ENCODE measurements at regions not wholly inside any gene's neighbourhood (a gene's known extent, or its start where the extent isn't known, plus 50 kb on each side); places are given as distances from the start of the nearest gene placed in this dataset.

- TF ChIP-seq EGR1 (IDR thresholded peaks at IDR 0.05; ENCODE audit: borderline replicate concordance in 1 of 2, low read depth in 2 of 2, low read length in 2 of 2) (no peak), SREBF2 (IDR thresholded peaks at IDR 0.05; ENCODE audit: low read length) (no peak)
Observed at GRCh38 chr4:181952478-181952877, 290.7 kb upstream of the TENM3 start (continued).

DNA sequence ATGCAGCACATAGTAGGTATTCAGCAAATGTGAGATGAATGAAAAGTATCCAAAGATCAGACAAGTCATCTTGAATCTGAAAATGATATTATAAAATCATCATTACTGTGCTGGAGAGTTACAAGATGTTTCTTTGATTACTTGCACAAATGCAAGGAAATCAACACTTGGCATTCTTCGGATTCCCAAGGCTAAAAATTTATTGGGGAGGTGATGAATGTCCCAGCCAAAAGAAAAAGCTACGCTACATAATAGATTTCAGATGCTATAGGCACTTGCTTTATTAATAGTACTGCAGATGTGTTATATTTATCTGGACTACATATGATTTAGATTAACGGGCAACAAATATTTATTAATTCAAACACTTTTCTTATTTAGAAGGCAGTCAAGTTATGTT lies 286.7 kb upstream of the TENM3 start:
- Histone ChIP-seq H2AFZ (ENCODE audit: control insufficient read depth, low read depth, low read length) (no peak overlapping the region), H3K27me3 (replicated peaks in 1 of 2; ENCODE audit: control insufficient read depth in 2 of 2, insufficient read depth in 2 of 2, low read length in 1 of 2) (no peaks in the 10 kb centered on the region), H3K79me2 (ENCODE audit: control insufficient read depth, insufficient read depth, low read length) (no peaks in the 10 kb centered on the region), H3K9me3 (replicated peaks; ENCODE audit: control insufficient read depth, insufficient read depth, low read length) (no peaks in the 10 kb centered on the region), H4K20me1 (ENCODE audit: control insufficient read depth, insufficient read depth) (no peaks in the 10 kb centered on the region), H3K27ac (ENCODE audit: control insufficient read depth, insufficient read depth) (no peak overlapping the region), H3K4me3 (no peak overlapping the region), H3K36me3 (ENCODE audit: control insufficient read depth in 2 of 2, insufficient read depth in 2 of 2, low read length in 1 of 2) (no peaks in the 10 kb centered on the region), H3K4me2 (ENCODE audit: control insufficient read depth, insufficient read depth) (no peak overlapping the region), H3K9ac (ENCODE audit: control insufficient read depth, insufficient read depth, low read length) (no peak overlapping the region), H3K4me1 (ENCODE audit: control insufficient read depth, insufficient read depth, low read length) (no peaks in the 10 kb centered on the region)
- ChIA-PET CTCF (interaction anchor here (1.0 kb wide), 1 partner anchor 13 kb away, joined by 3 read pairs; no protein-coding TSS in a partner anchor), RAD21 (ENCODE audit: unreplicated experiment) (no interaction called here), SMC1A (ENCODE audit: uncharacterized antibody, unreplicated experiment) (no interaction called here), POLR2A (no interaction called here)
- intact Hi-C loops (cut with micrococcal nuclease; ENCODE audit: unreplicated experiment) = no loop called here
- TF ChIP-seq NBN (IDR thresholded peaks at IDR 0.05) (no peak), TCF7 (IDR thresholded peaks at IDR 0.05; ENCODE audit: borderline replicate concordance) (no peak), CHD2 (IDR thresholded peaks at IDR 0.05; ENCODE audit: borderline replicate concordance, low read depth, low read length) (no peak), RAD51 (IDR thresholded peaks at IDR 0.05) (no peak)
- TF ChIP-seq, protein P1, sequence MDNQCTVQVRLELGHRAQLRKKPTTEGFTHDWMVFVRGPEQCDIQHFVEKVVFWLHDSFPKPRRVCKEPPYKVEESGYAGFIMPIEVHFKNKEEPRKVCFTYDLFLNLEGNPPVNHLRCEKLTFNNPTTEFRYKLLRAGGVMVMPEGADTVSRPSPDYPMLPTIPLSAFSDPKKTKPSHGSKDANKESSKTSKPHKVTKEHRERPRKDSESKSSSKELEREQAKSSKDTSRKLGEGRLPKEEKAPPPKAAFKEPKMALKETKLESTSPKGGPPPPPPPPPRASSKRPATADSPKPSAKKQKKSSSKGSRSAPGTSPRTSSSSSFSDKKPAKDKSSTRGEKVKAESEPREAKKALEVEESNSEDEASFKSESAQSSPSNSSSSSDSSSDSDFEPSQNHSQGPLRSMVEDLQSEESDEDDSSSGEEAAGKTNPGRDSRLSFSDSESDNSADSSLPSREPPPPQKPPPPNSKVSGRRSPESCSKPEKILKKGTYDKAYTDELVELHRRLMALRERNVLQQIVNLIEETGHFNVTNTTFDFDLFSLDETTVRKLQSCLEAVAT (IDR thresholded peaks at IDR 0.05) = no peak
- no peak for ATAC-seq
- in situ Hi-C loops (cut with MboI) = no loop called here
- FAIRE-seq = no peak
- no TSS peak for BruUV-seq (replicated peaks)
- DNase-seq (ENCODE audit: low read depth, low spot score) = no peak
- WGBS (ENCODE audit: insufficient coverage, insufficient replicate concordance, low lambda C conversion rate, missing lambda C conversion rate) = 17% methylated on average over 3 of the region's 3 CpGs

Data from GM12878 (cell line).